GM12872 (cell line): ENCODE measurements at regions not wholly inside any gene's neighbourhood (a gene's known extent, or its start where the extent isn't known, plus 50 kb on each side); places are given as distances from the start of the nearest gene placed in this dataset.

Experiments used
- TF ChIP-seq, protein P1 (sequence below): IDR thresholded peaks from 3 replicates; pipeline ENCODE4 v1.5.1; 2011; ENCODE audit warnings: low read depth, mild to moderate bottlenecking, low read length, moderate library complexity; ENCODE audit not compliant: insufficient read depth

- TF ChIP-seq, protein P1, sequence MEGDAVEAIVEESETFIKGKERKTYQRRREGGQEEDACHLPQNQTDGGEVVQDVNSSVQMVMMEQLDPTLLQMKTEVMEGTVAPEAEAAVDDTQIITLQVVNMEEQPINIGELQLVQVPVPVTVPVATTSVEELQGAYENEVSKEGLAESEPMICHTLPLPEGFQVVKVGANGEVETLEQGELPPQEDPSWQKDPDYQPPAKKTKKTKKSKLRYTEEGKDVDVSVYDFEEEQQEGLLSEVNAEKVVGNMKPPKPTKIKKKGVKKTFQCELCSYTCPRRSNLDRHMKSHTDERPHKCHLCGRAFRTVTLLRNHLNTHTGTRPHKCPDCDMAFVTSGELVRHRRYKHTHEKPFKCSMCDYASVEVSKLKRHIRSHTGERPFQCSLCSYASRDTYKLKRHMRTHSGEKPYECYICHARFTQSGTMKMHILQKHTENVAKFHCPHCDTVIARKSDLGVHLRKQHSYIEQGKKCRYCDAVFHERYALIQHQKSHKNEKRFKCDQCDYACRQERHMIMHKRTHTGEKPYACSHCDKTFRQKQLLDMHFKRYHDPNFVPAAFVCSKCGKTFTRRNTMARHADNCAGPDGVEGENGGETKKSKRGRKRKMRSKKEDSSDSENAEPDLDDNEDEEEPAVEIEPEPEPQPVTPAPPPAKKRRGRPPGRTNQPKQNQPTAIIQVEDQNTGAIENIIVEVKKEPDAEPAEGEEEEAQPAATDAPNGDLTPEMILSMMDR: no peak
These were observed 193.9 kb downstream of the DIPK2A start for GRCh38 chr3:144165482-144165881.

GRCh38 chr3:144167634-144168033, 196.0 kb downstream of the DIPK2A start:
- TF ChIP-seq, protein P1: no peak

DNA sequence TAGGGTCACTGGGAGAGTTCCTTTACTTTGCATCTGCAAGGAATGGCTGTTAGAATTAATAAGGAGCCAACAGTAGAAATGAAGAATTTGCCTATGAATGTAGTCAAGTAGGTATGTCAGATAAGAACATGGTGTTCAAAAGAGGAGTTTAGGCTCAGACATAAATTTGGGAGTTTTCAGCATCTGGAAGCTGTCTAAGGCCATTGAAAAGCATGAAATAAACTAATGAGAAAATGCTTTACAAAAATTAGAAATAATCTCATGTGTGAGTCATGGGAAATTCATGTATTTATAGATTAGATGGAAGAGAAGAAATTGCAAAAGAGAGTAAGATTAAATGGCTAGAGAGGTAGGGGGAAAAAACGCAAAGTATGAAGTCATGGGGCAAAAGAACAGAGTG, 201.9 kb downstream of the DIPK2A start:
- TF ChIP-seq, protein P1: no peak

GRCh38 chr3:144175644-144176425, 204.2 kb downstream of the DIPK2A start:
- TF ChIP-seq, protein P1: no peak

DNA sequence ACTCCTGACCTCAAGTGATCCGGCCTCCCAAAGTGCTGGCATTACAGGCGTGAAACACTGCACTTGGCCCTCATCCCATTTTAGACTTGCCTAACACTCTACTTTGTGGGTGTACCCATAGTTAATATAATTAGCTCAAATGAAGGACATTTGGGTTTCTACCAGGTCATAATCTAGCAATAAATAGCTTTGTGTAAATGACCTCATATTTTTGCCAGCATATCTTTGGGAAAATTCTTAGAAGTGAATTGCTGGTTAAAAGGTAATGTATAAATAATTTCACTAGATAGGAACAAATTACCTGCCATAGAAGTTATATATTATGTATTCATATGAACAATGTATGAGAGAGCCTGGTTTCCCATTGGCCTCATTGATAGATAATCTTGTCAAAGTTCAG, 206.0 kb downstream of the DIPK2A start:
- TF ChIP-seq, protein P1: no peak

DNA sequence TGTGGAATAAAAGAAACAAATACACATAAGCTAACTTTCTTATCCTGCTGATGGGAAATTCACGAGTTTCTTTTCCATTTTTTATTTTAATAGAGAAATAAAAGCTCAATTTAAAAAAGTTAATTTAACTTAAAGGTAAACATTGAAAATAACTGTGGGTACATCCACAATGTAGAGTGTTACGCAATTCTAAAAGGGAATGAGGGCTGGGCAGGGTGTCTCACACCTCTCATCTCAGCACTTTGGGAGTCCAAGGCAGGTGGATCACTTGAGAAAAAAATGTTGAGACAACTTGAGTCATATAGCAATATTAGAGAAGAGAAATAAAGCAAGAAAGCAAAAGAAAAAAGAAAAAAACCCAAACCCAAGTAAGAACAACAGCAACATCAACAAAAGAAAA, 207.0 kb downstream of the DIPK2A start:
- TF ChIP-seq, protein P1: no peak

- TF ChIP-seq, protein P1: no peak
These were observed 209.4 kb downstream of the DIPK2A start for GRCh38 chr3:144181062-144181461.
